SW 1271 (cell line): ENCODE measurements at regions not wholly inside any gene's neighbourhood (a gene's known extent, or its start where the extent isn't known, plus 50 kb on each side); places are given as distances from the start of the nearest gene placed in this dataset.

Experiments used
- DNase-seq, 2 experiments: peaks; one replicate each; lab custom pipeline; 2025; lab: John Stamatoyannopoulos, UW

DNA sequence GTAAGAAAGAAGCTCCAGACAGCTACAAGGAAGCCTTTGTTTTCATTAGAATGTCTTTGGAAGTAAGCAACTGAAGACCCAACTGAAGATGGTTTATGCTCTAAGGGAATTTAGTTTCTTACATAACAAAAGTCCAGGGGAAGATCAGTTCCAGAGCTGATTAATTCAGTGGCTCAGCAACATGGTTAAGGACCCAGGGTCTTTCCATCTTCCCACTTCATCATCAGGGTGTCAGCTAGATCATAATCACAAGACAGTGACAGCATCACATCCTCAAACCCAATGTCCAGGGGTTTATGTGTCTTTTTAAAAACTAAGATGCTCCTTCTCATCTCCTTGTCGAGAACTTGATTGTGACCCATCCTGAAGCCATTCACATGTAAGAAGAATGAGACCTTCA, 119.7 kb upstream of the PRDM1 start:
- no peak for DNase-seq

DNA sequence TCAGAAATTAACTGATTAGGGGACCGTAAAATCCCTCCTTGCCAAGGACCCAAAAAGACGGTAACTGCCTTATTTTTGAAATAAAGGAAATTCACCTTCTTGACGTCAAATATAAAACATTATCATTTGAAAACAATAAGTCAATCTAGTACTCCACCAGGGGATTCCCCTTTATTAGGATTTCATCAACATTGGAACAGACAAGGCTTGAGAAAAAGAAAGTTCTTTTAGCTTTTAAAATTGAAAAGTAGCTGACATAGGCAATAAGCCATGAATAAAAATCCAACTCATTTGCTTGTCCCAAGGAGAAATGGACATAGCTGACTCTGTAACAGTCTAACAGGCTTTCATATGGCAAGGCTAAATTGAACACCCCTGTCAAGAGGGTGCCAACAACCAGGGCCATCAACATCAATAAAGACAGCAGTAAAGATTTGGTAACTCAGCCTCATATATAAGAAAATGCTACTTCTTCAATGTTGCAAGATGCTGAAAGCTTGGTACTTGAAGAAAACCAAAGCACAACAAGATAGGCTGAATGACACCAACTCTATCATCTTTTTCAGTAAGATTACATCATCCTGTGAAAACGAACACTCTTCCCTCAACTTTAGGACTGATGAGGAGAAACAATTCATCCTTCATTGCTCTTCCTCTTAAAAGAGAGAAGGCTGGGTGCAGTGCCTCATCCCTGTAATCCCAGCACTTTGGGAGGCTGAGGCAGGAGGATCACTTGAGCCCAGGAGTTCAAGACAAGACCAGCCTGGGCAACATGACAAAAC, 121.0 kb upstream of the PRDM1 start:
- no peak for DNase-seq

DNA sequence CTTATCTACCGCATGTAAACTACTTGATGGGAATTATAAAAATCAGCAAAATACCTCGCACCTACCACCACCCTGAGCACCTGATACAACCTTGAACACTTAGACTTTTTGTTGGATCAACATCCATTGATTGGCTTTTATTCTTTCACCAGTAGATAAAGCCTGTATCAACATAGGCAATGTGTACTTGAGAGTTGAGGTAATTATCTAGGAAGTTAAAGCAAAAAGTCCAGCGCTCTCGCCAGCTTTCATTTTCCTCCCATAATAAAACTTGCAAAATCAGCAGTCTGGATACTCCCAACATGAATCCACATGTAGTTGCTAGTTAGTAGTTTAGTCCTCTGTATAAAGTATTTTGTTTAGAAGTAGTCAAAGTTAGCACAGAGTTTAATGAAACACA, 132.0 kb upstream of the PRDM1 start:
- DNase-seq: no peak

GRCh38 chr6:105952772-105953690, 133.1 kb upstream of the PRDM1 start:
- no peak for DNase-seq

DNA sequence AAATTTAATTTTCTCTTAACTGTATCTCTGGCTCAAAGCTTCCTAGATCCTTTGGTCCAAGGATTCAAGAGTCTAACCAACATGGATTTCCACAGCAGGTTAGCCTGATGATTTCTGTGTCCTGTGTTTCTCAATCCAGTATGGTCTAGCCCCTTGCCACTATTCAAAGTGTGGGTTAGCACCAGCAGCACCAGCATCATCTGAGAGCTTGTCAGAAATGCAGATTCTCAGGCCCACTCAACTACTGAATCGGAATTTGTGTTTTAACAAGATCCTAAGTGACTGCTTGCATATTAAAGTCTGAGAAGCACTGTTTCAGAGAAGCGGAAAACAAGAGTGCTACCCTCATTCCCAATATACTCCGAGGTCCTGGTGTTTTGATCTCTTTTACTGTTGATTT, 133.8 kb upstream of the PRDM1 start:
- DNase-seq: no peak

- no peak for DNase-seq
These were observed 134.8 kb upstream of the PRDM1 start for GRCh38 chr6:105951322-105951721.

- no peak for DNase-seq
These were observed 136.3 kb upstream of the PRDM1 start for GRCh38 chr6:105949869-105950268.

DNA sequence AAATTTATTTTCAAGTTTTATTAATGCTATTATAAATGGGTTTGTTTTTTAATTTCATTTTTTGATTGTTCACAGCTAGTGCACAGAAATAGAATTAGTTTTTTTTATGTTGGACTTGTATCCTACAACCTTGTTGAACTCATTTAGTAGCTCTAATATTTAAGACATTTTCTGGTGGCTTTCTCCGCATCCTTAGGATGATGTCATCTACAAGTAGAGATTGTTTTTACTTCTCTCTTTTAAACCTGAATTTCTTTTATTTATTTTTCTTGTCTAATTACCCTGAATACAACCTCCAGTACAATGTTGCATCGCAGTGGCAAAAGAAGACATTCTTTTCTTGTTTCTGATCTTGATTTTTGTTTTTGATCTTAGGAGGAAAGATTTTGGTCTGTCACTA, 142.6 kb upstream of the PRDM1 start:
- no peak for DNase-seq

DNA sequence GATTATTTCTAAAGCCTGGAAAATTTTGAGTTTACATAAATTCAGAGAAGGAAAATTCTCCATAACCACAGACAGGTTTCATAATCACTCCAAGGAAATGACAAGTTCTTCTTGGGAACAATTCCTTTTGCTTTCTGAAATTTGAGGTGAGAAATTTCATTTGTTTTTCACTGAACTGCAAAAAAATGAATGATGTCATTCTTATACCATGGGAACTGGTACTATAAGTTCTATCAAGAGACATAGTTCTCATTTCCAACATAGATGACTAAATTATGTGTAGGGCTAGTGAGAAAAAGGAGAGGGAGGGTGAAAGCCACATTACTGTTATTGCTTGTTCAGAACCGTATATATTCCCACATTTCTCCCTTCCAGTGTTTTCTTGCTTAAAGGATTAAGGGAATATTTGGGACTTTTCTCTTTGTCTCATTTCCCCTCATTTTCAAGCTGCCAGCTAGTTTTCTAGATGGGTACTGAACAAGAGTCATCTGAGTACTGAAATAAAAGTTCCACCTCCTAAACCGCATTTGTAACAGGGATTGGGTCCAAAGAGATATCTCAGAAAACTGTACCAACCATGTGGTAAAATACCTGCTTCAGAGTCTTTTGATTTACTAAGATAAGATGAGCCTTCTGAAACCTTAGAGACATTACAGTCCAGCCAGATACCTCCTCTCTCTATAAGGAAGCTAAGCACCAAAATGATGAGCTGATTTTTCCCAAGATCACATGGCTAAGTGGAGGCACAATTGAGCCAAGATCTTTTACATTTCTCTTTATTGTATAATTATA, 144.3 kb upstream of the PRDM1 start:
- no peak for DNase-seq

- no peak for DNase-seq
These were observed 145.1 kb upstream of the PRDM1 start for GRCh38 chr6:105940990-105941389.

- DNase-seq: no peak
These were observed 149.2 kb upstream of the PRDM1 start for GRCh38 chr6:105936972-105937371.

DNA sequence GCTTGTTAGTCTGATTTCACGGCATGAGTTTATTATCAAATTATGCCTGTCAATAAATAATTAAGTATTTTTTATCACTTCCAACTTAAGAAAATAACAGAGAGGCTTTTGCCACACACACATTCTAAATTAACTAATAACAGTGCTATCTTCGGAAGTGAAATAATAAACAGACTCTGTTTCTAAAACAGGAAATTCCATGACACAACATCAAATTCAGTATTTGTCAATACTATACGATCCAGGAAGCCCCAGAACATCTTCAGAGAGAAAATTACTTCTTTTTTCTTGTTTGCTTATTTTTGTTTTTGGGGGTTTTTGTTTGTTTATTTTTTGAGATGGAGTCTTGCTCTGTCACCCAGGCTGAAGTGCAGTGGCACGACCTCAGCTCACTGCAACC, 150.7 kb upstream of the PRDM1 start:
- DNase-seq: no peak

- no peak for DNase-seq
These were observed 151.4 kb upstream of the PRDM1 start for GRCh38 chr6:105934708-105935107.

- no peak for DNase-seq
These were observed 153.7 kb upstream of the PRDM1 start for GRCh38 chr6:105932440-105932839.

DNA sequence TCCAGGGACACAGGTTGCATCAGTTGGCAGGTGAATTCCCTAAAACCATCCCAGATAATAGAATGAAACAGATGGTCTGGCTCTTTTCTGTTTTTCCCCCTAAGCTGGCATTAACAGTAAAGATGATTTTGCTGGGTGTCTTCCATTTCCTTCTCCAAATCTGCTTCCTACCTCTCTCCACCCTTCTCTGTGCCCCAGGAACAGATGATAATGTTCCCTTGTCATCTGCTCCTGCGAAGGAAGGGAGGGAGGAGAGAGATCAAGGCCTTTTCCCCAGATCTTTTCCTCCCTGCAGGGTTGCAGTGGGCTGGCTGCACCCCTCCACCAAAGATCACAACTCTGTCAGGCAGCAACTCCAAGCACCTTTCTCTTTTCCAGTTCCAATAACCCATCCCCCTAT, 156.5 kb upstream of the PRDM1 start:
- no peak for DNase-seq

- DNase-seq: no peak
These were observed 159.8 kb upstream of the PRDM1 start for GRCh38 chr6:105926318-105926717.

DNA sequence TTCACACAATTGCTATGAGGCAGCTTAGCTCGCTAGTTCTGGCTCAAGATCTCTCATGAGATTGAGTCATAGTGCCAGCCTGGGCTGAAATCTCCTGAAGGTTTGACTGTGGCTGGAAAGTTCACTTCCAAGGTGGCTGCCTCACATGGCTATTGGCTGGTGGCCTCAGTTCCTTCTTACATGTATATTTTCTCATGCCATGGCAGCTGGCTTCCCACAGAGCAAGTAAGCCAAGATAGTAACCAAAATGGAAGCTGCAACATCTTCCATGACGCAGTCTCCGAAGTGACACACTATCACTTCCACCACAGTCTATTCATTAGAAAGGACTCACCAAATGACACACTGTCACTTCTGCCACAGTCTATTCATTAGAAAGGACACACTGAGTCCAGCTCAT, 160.4 kb upstream of the PRDM1 start:
- DNase-seq: no peak

DNA sequence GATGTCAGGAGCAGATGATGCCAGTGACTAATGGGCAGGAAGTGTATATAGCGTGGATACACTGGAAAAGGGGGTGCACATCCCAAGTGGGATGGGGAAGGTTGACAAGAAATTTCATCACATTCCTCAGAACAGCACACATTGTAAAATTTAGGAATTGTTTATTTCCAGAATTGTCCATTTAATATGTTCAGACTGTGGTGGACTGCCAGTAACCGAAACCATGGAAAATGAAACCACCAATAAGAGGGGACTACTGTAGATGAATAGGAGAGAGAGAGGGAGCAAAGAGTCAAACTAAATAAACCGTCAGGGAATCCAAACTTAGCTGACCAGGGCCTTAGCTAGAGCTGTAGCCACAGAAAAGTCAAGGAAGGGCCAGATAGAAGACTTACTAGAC, 164.4 kb upstream of the PRDM1 start:
- no peak for DNase-seq

- no peak for DNase-seq
These were observed 166.1 kb upstream of the PRDM1 start for GRCh38 chr6:105920071-105920470.

- DNase-seq: no peak
These were observed 169.0 kb upstream of the PRDM1 start for GRCh38 chr6:105917038-105917695.

DNA sequence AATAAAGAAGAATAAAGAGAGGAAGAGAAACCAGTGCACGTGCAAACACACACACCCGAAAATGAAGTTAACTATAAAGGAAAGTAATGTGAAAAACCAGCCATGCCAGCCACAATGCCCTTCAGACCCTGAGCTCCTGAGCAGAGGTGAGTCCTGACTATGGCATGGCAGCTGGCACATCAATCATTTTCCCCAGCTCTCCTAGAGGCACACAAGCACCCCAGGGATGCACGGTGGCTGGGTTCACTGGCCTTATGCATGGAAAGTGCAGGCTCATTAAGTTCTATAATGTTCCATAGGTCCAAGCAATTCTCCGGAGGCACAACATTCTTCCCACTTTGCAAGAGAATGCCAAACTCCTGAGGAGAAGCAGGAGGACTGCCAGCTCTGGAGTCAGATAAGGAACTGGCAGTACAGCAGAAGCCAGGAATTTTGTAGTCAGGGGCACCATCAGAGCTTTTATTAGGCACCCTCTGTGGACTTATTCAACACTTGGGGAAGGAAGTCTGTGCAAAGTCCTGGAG, 175.0 kb upstream of the PRDM1 start:
- DNase-seq: no peak

GRCh38 chr6:105909106-105909505, 177.0 kb upstream of the PRDM1 start:
- DNase-seq: no peak
